Keratinocyte (primary cell): ENCODE measurements at regions not wholly inside any gene's neighbourhood (a gene's known extent, or its start where the extent isn't known, plus 50 kb on each side); places are given as distances from the start of the nearest gene placed in this dataset.

Experiments used
- DNase-seq: peaks from one replicate; pipeline ENCODE4 v3.0.0-alpha.2; 2011; ENCODE audit warnings: low read depth, missing footprints, low spot score
- FAIRE-seq: peaks from 2 replicates; lab custom pipeline; 2011; peaks lifted over from hg19 to GRCh38; lab: Jason Lieb, UNC
- H2AFZ ChIP-seq: 2 replicates; pipeline ENCODE4 v1.6.0; 2012; ENCODE audit warnings: low read length, control low read depth, inconsistent platforms; ENCODE audit not compliant: control insufficient read depth
- H3K27ac ChIP-seq: 2 replicates; pipeline ENCODE4 v1.5.1; 2011; ENCODE audit warnings: low read length; ENCODE audit not compliant: control insufficient read depth, insufficient read depth
- H3K27me3 ChIP-seq: 3 replicates; pipeline ENCODE4 v1.6.0; 2011; ENCODE audit warnings: low read length; ENCODE audit not compliant: control insufficient read depth, insufficient read depth; ENCODE audit errors: extremely low read depth
- H3K36me3 ChIP-seq, 2 experiments: 2 replicates in 1 of 2; 3 replicates in 1 of 2; pipeline ENCODE4 v1.5.1; 2011; ENCODE audit warnings: low read length in 2 of 2, mild to moderate bottlenecking in 1 of 2; ENCODE audit not compliant: control insufficient read depth in 2 of 2, insufficient read depth in 2 of 2; ENCODE audit errors: extremely low read depth in 1 of 2
- H3K4me1 ChIP-seq: 3 replicates; pipeline ENCODE4 v1.5.1; 2011; ENCODE audit warnings: low read length; ENCODE audit not compliant: control insufficient read depth, insufficient read depth; ENCODE audit errors: extremely low read depth
- H3K4me2 ChIP-seq: 3 replicates; pipeline ENCODE4 v1.6.0; 2011; ENCODE audit warnings: low read depth, low read length; ENCODE audit not compliant: control insufficient read depth, insufficient read depth; ENCODE audit errors: extremely low read depth
- H3K4me3 ChIP-seq, 3 experiments: fragments of 200-600 bp in 1 of 3; sonication (generic) in 1 of 3; 2 replicates in 2 of 3; 3 replicates in 1 of 3; pipeline ENCODE4 v1.5.1; 2011 to 2016; ENCODE audit warnings: low read length in 3 of 3, mild to moderate bottlenecking in 3 of 3, control low read depth in 2 of 3, inconsistent platforms in 1 of 3, low read depth in 1 of 3, mixed read lengths in 1 of 3, mixed run types in 1 of 3, moderate library complexity in 1 of 3; ENCODE audit not compliant: control insufficient read depth in 2 of 3, insufficient read depth in 2 of 3; ENCODE audit errors: extremely low read depth in 1 of 3
- H3K79me2 ChIP-seq: 2 replicates; pipeline ENCODE4 v1.6.0; 2012; ENCODE audit warnings: low read length; ENCODE audit not compliant: control insufficient read depth, insufficient read depth
- H3K9ac ChIP-seq: 3 replicates; pipeline ENCODE4 v1.6.0; 2011; ENCODE audit warnings: low read length; ENCODE audit not compliant: control insufficient read depth, insufficient read depth; ENCODE audit errors: extremely low read depth
- H3K9me1 ChIP-seq: 3 replicates; pipeline ENCODE4 v1.6.0; 2011; ENCODE audit warnings: low read length; ENCODE audit not compliant: control insufficient read depth, insufficient read depth; ENCODE audit errors: extremely low read depth
- H3K9me3 ChIP-seq: 2 replicates; pipeline ENCODE4 v1.5.1; 2012; ENCODE audit warnings: low read depth, low read length; ENCODE audit not compliant: control insufficient read depth
- H4K20me1 ChIP-seq: 3 replicates; pipeline ENCODE4 v1.6.0; 2011; ENCODE audit warnings: low read length; ENCODE audit not compliant: control insufficient read depth, insufficient read depth; ENCODE audit errors: extremely low read depth
- CTCF ChIP-seq, 3 experiments: IDR thresholded peaks in 1 of 3; conservative IDR thresholded peaks in 1 of 3; optimal IDR thresholded peaks in 1 of 3; 2 replicates in 2 of 3; 3 replicates in 1 of 3; pipeline versions ENCODE3 to v1.5.1; 2011; ENCODE audit warnings: low read length in 3 of 3, mild to moderate bottlenecking in 3 of 3, moderate library complexity in 2 of 3, control low read depth in 1 of 3, inconsistent platforms in 1 of 3; ENCODE audit not compliant: insufficient read depth in 2 of 3; ENCODE audit errors: extremely low read depth in 1 of 3
- EZH2 ChIP-seq: IDR thresholded peaks from one replicate; pipeline ENCODE4 v1.6.1; 2012; ENCODE audit warnings: inconsistent platforms, mild to moderate bottlenecking, low read length, moderate library complexity
- dilution Hi-C: fragments of 300-500 bp; cut with MboI; formaldehyde crosslinking; loops from one replicate; pipeline ENCODE4 v1.7.0; 2020; ENCODE audit warnings: low sequenced_read_pairs; ENCODE audit not compliant: extremely low pct_ligation_motif_present

- Histone ChIP-seq H3K79me2 (no peaks in the 10 kb centered on the region), H3K4me1 (peaks cover 3% of the 10 kb centered on the region), H3K27me3 (no peaks in the 10 kb centered on the region), H3K4me2 (no peak overlapping the region), H3K4me3 (no peak overlapping the region), H3K27ac (no peak overlapping the region), H3K36me3 (no peaks in the 10 kb centered on the region), H2AFZ (no peak overlapping the region), H3K9ac (no peak overlapping the region), H4K20me1 (no peaks in the 10 kb centered on the region), H3K9me3 (no peaks in the 10 kb centered on the region), H3K9me1 (no peaks in the 10 kb centered on the region)
- TF ChIP-seq CTCF (optimal IDR thresholded peaks at IDR 0.05 in 1 of 3, IDR thresholded peaks at IDR 0.05 in 1 of 3, conservative IDR thresholded peaks at IDR 0.05 in 1 of 3; ENCODE audit: extremely low read depth in 1 of 3, insufficient read depth in 2 of 3, low read length in 3 of 3) (peak in 1 of 3 experiments; percentile 13), EZH2 (no peak)
- no peak for DNase-seq
- no peak for FAIRE-seq
- dilution Hi-C loops = no loop called here
Measured at GRCh38 chr13:106036870-106037269, 498.6 kb downstream of the EFNB2 start.

GRCh38 chr13:106034201-106034600 lies 501.3 kb downstream of the EFNB2 start:
- Histone ChIP-seq H3K79me2 (no peaks in the 10 kb centered on the region), H4K20me1 (no peaks in the 10 kb centered on the region), H3K36me3 (no peaks in the 10 kb centered on the region), H3K9me1 (no peaks in the 10 kb centered on the region), H3K27me3 (no peaks in the 10 kb centered on the region), H3K9me3 (no peaks in the 10 kb centered on the region), H3K4me3 (no peak overlapping the region), H2AFZ (no peak overlapping the region), H3K4me1 (peaks cover 3% of the 10 kb centered on the region), H3K9ac (no peak overlapping the region), H3K4me2 (peak overlapping the region; percentile 13), H3K27ac (no peak overlapping the region)
- FAIRE-seq (peak; percentile 69), DNase-seq (peak; percentile 28)
- TF ChIP-seq CTCF (optimal IDR thresholded peaks at IDR 0.05 in 1 of 3, IDR thresholded peaks at IDR 0.05 in 1 of 3, conservative IDR thresholded peaks at IDR 0.05 in 1 of 3; ENCODE audit: extremely low read depth in 1 of 3, insufficient read depth in 2 of 3, low read length in 3 of 3) = no peak
- no peak for TF ChIP-seq EZH2
- dilution Hi-C loops = no loop called here
